Heart left ventricle (tissue), 16 donors: ENCODE measurements at regions not wholly inside any gene's neighbourhood (a gene's known extent, or its start where the extent isn't known, plus 50 kb on each side); places are given as distances from the start of the nearest gene placed in this dataset.

ENCODE experiments used
- ATAC-seq, 4 donors: fragments of 200-7000 bp; cut with Tn5 transposase; one replicate each; pipeline ENCODE4 v1.9.1; 2020 to 2022; ENCODE audit warnings: moderate library complexity in 4 of 4, mild to moderate bottlenecking in 3 of 4, moderate number of reproducible peaks in 1 of 4
- DNase-seq, 5 donors: peaks; one replicate each; pipeline ENCODE4 v3.0.0-alpha.2; 2020
- H3K27ac ChIP-seq, 12 donors: fragments of 200-600 bp; sonication (generic) in 4 of 12; one replicate each; pipeline versions ENCODE4 v1.5.0 to v1.8.0; 2016 to 2022; ENCODE audit warnings: mild to moderate bottlenecking in 2 of 12
- H3K27me3 ChIP-seq, 9 donors: fragments of 200-600 bp; sonication (generic) in 2 of 9; one replicate each; pipeline versions ENCODE4 v1.5.1 to v1.8.0; 2016 to 2022; ENCODE audit warnings: mild to moderate bottlenecking in 3 of 9
- H3K36me3 ChIP-seq, 9 donors: fragments of 200-600 bp; sonication (generic) in 2 of 9; one replicate each; pipeline versions ENCODE4 v1.5.0 to v1.8.0; 2018 to 2022; ENCODE audit warnings: mild to moderate bottlenecking in 2 of 9
- H3K4me1 ChIP-seq, 12 donors: fragments of 200-600 bp; sonication (generic) in 4 of 12; one replicate each; pipeline versions ENCODE4 v1.5.0 to v1.8.0; 2016 to 2022; ENCODE audit warnings: mild to moderate bottlenecking in 3 of 12
- H3K4me3 ChIP-seq, 12 donors: fragments of 200-600 bp; sonication (generic) in 4 of 12; one replicate each; pipeline versions ENCODE4 v1.5.0 to v1.8.0; 2017 to 2022; ENCODE audit warnings: mild to moderate bottlenecking in 9 of 12, moderate library complexity in 4 of 12
- H3K9me3 ChIP-seq, 12 donors: fragments of 200-600 bp; sonication (generic) in 4 of 12; one replicate each; pipeline versions ENCODE4 v1.5.0 to v1.8.0; 2016 to 2022; ENCODE audit warnings: mild to moderate bottlenecking in 1 of 12
- POLR2A ChIP-seq, 2 donors: fragments of 450-650 bp; IDR thresholded peaks; one replicate each; pipeline ENCODE4 v1.6.1; 2017; ENCODE audit warnings: antibody characterized with exemption in 2 of 2, mild to moderate bottlenecking in 2 of 2, moderate library complexity in 2 of 2
- WGBS, 4 donors: extraction: QIAGEN DNeasy Blood & Tissue Kit in 2 of 4; methylation state at CpG; one replicate each; pipeline versions ENCODE4 v1.1.5 to v1.1.7; 2013 to 2018; 5-methylcytosine and 5-hydroxymethylcytosine counted together
- intact Hi-C, 10 donors: fragments of 100-400 bp; cut with DNase I; formaldehyde crosslinking; loops; one replicate each; pipeline versions ENCODE4 v1.11.1 to v1.14.2; 2022
- TF ChIP-seq, protein P1 (sequence below), 12 donors: fragments of 200-600 bp; sonication (generic) in 4 of 12; IDR thresholded peaks; one replicate each; pipeline versions ENCODE4 v1.5.0 to v1.8.0; 2018 to 2022; ENCODE audit warnings: antibody characterized with exemption in 12 of 12, mild to moderate bottlenecking in 5 of 12
- donor health status: ischemic (EF 13 %, LVEDD 7.1; RV severe dilation, severe dysfunction).
- donor health status: healthy with polysubstance abuse.
- donor health status: DM: no; HTN: yes; CAD: no.
- donor health status: DM: no; HTN: no; CAD: no.
- donor health status: ischemic (EF 25% LVEDD 6.9; RV normal size, moderate dysfunction).
- donor health status: ischemic (EF 25% LVEDD 5.7; RV mildly dilated, moderate dysfunction).
- donor health status: healthy.
- donor health status: DM: yes; HTN: yes; CAD: no.
- donor health status: ischemic (EF 35%, LVEDD 5.7; RV mildly dilated, moderate dysfunction).
- donor health status: nonischemic (EF 11% LVEDD 7.7; RV severe dilation, severe dysfunction).
- donor health status: DM: yes; HTN: yes; CAD: no.
- donor health status: PGD.
- donor health status: ischemic (EF 29% LVEDD 5.4; RV normal size, mild dysfunction).
- donor health status: nonischemic (EF 23%, LVEDD 6.1; RV moderate dilation, normal function).

DNA sequence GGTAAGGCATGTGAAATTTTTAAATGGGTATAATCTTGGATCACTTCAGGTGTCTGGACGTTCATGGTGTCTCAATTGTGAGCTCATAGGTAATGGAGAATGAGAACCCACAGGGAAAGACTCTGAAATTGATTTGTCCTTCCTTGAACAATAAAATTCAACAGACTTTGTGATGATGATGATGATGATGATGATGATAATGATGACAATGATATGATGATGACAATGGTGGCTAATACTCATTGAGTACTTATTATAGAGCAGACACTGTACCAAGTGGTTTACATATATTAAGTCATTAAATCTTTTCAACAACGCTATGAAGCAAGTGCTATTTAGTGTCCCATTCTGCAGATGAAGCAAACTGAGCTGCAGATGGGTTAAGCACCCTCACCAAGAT, 86.6 kb upstream of the BDNF start:
- TF ChIP-seq, protein P1, sequence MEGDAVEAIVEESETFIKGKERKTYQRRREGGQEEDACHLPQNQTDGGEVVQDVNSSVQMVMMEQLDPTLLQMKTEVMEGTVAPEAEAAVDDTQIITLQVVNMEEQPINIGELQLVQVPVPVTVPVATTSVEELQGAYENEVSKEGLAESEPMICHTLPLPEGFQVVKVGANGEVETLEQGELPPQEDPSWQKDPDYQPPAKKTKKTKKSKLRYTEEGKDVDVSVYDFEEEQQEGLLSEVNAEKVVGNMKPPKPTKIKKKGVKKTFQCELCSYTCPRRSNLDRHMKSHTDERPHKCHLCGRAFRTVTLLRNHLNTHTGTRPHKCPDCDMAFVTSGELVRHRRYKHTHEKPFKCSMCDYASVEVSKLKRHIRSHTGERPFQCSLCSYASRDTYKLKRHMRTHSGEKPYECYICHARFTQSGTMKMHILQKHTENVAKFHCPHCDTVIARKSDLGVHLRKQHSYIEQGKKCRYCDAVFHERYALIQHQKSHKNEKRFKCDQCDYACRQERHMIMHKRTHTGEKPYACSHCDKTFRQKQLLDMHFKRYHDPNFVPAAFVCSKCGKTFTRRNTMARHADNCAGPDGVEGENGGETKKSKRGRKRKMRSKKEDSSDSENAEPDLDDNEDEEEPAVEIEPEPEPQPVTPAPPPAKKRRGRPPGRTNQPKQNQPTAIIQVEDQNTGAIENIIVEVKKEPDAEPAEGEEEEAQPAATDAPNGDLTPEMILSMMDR (IDR thresholded peaks at IDR 0.05): no peak
- TF ChIP-seq POLR2A (IDR thresholded peaks at IDR 0.05): no peak
- no peak overlapping the region for H3K27ac ChIP-seq
- no peak overlapping the region for H3K4me3 ChIP-seq
- H3K9me3 ChIP-seq: peaks cover 0 to 5% (median 0%) of the 10 kb centered on the region in 12 donors
- intact Hi-C loops: loop anchor here in 1 of 10 donors (5.0 kb wide), 1 partner anchor 70 kb away; no protein-coding TSS in a partner anchor
- no peaks in the 10 kb centered on the region for H3K36me3 ChIP-seq
- H3K27me3 ChIP-seq: no peaks in the 10 kb centered on the region
- no peaks in the 10 kb centered on the region for H3K4me1 ChIP-seq
- WGBS, 4 donors: 59 to 70% (median 67%) methylated on average over 2 of the region's 2 CpGs
- DNase-seq (no peak), ATAC-seq (no peak)

DNA sequence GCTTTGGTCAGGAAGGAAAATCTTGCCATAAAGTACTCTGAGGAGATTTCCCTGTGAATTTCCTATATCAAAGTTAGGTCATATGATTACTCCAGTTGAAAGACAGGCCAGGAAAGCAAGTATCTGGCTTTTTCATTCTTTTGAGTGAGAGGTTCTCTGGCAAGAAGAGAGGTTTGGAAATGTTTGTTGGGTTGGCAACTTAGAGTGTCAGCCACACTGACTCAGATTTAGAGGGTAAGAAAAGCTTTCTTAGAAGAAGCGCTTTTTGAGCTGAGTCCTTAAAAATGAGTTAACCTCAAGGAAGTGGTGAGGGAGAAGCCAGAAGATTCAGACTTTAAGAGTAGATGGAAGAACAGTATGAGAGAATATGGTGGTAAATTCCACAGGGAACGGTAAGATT, 86.1 kb upstream of the BDNF start:
- no peaks in the 10 kb centered on the region for H3K9me3 ChIP-seq
- ATAC-seq (no peak), DNase-seq (no peak)
- no peak overlapping the region for H3K27ac ChIP-seq
- no peaks in the 10 kb centered on the region for H3K36me3 ChIP-seq
- TF ChIP-seq, protein P1 (IDR thresholded peaks at IDR 0.05): no peak
- H3K27me3 ChIP-seq: no peaks in the 10 kb centered on the region
- WGBS, 4 donors: 83 to 89% (median 89%) methylated on average over 2 of the region's 2 CpGs
- intact Hi-C loops: loop anchor here in 1 of 10 donors (5.0 kb wide), 1 partner anchor 71 kb away; no protein-coding TSS in a partner anchor
- H3K4me1 ChIP-seq: no peaks in the 10 kb centered on the region
- H3K4me3 ChIP-seq: no peak overlapping the region

DNA sequence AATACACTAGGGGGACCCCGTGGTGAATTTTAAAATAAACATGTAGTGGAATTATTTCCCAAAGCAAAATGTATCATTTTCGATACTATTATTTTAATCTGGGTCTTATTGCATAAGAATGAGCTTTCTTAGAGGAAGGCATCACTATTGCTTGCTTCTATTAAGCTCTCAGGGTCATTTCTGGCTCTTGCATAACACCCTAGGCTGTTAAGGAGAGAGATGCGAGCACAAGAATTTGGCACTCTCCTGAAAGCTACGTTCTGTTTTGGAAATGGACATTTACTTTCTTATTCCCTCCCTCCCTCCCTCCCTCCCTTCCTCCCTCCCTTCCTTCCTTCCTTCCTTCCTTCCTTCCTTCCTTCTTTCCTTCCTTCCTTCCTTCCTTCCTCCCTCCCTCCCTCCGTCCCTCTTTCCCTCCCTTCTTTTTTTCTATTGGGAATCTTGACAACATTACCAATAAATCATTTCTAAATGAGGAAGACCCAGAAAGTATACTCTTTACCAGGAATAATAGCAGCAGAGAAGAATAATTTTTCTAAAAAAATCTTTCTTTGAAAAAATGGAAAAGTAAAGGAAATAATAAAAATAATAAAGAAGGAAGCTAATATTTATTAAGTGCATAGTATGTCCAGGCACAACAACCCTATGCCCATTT, 83.6 kb upstream of the BDNF start:
- no peak for ATAC-seq
- Histone ChIP-seq H3K4me1 (no peaks in the 10 kb centered on the region), H3K4me3 (no peak overlapping the region), H3K27ac (no peak overlapping the region), H3K36me3 (no peaks in the 10 kb centered on the region), H3K27me3 (no peaks in the 10 kb centered on the region), H3K9me3 (no peaks in the 10 kb centered on the region)
- WGBS, 4 donors: 67 to 77% (median 70%) methylated on average over 5 of the region's 5 CpGs
- intact Hi-C loops: no loop called here
- DNase-seq: no peak
- TF ChIP-seq POLR2A (IDR thresholded peaks at IDR 0.05): no peak
- TF ChIP-seq, protein P1 (IDR thresholded peaks at IDR 0.05): no peak

DNA sequence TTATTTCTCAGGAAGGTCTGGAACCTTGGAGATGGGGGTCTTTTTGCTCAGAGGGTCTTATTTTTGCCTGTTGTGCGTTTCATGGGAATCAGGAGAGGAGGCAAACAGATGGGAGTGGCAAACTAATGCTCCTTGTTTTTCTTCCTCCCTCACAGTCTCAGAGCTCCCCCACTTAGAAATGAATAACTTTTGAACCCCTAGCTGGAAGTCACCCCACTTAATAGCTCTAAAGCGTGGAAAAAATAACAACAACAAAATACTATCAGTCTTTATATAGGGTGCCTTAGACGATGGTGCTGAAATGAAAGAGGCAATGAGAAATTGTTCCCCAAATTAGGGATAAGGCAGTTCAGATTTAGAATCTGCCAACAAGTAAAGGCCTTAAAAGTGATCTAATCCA, 76.8 kb upstream of the BDNF start:
- H3K27ac ChIP-seq: no peak overlapping the region
- H3K4me1 ChIP-seq: no peaks in the 10 kb centered on the region
- TF ChIP-seq POLR2A (IDR thresholded peaks at IDR 0.05): no peak
- no peak overlapping the region for H3K4me3 ChIP-seq
- ATAC-seq: no peak
- intact Hi-C loops: no loop called here
- DNase-seq: no peak
- WGBS, 4 donors: 64 to 71% (median 70%) methylated on average over 3 of the region's 3 CpGs
- H3K27me3 ChIP-seq: peaks cover 0 to 6% (median 0%) of the 10 kb centered on the region in 9 donors
- no peaks in the 10 kb centered on the region for H3K9me3 ChIP-seq
- no peaks in the 10 kb centered on the region for H3K36me3 ChIP-seq

DNA sequence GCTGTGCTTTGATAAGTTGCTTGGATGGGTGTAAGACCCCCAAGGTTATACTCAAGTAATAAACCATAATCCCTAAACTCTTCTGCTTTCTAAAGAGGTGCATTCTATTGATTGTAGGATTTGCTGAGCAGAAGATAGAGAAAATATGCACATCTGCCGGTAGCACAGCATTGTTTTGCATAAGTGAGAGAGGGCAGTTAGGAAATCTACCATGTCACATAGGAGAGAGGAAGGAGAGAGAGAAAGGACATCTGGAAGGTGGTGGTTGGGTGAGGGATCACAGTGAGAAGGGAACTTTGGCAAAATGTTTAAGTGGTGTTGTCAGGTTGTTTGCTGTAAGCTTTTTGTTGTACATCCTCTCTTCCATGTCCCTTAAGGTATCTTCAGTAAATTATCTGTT, 73.6 kb upstream of the BDNF start:
- no peak for ATAC-seq
- intact Hi-C loops: no loop called here
- no peaks in the 10 kb centered on the region for H3K9me3 ChIP-seq
- TF ChIP-seq, protein P1 (IDR thresholded peaks at IDR 0.05): no peak
- TF ChIP-seq POLR2A (IDR thresholded peaks at IDR 0.05): no peak
- H3K27me3 ChIP-seq: peaks cover 0 to 6% (median 0%) of the 10 kb centered on the region in 9 donors
- no peak overlapping the region for H3K27ac ChIP-seq
- DNase-seq: no peak
- no peak overlapping the region for H3K4me3 ChIP-seq
- no peaks in the 10 kb centered on the region for H3K36me3 ChIP-seq
- H3K4me1 ChIP-seq: no peaks in the 10 kb centered on the region
- WGBS, 4 donors: 62 to 77% (median 65%) methylated on average over 1 of the region's 1 CpG
